GM18873 (cell line): ENCODE measurements at regions not wholly inside any gene's neighbourhood (a gene's known extent, or its start where the extent isn't known, plus 50 kb on each side); places are given as distances from the start of the nearest gene placed in this dataset.
"Not testable (repeated sequence)": the region's sequence is repeated elsewhere in the genome, so short reads cannot be mapped to it uniquely, and the experiment has no call there.

Experiments used
- ATAC-seq: cut with Tn5 transposase; IDR thresholded peaks from one replicate; pipeline ENCODE4 v1.9.1; 2021; ENCODE audit warnings: mild to moderate bottlenecking, moderate library complexity, moderate number of reproducible peaks; ENCODE audit not compliant: unreplicated experiment, low FRiP score

DNA sequence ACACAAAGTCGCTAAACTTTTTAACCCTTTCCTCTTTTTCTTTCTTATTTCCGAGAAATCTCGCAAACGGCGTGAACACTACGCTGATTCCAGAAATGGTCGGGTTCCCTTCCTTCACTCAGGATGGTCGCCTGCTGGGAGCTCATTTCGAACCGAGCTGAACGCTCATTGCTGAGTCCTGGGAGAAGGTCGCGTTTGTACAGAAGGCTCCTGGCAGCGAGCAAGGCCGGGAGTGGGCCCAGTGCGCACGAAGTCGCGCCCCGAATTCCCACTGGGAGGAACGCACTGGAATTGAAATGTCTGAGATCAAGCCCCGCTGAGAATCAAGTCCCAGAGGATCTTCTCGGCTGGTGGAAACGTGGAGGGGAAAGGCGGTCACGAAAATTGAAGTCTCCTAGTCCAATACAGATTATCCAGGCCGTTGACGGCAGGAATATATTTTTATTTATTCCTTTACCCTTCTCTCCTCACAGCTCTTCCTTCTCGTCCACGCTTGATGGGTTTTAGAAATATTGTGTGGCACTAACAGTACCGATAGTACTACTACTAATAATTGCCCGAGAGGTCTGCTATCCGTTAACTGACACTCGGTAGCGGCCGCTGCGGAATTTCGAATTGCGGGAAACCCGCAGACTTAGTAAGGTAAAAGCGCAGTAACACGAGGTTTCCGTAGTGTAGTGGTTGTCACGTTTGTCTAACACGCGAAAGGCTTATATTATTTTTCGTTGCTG lies 207.2 kb upstream of the ZNF184 start:
- no peak for ATAC-seq

DNA sequence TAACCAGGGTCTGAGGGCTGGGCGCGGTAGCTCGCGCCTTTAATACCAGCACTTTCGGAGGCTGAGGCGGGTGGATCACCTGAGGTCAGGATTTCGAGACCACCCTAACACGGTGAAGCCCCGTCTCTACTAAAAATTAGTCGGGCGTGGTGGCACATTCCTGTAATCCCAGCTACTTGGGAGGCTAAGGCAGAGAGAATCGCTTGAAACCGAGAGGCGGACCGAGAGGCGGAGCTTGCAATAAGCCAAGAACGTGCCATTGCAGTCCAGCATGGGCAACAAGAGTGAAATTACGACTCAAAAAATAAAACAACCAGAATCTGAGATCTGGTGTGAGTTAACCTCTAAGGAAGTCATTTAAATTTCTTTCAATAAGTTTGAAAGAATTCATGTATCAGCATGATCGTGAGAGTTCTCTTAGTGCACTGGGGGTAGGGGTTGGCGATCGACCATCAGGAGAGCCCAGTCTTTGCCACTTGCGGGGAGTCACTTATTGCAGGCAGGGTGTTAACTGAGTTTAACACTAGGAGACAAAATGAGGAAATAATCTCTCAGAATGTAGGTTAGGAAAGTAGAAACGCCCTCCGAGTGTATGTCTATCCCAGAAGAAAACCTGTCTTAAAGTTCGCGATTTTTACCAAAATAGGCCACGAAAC lies 206.5 kb upstream of the ZNF184 start:
- no peak for ATAC-seq

- ATAC-seq = no peak
Measured at GRCh38 chr6:27678469-27678868, 205.6 kb upstream of the ZNF184 start.

DNA sequence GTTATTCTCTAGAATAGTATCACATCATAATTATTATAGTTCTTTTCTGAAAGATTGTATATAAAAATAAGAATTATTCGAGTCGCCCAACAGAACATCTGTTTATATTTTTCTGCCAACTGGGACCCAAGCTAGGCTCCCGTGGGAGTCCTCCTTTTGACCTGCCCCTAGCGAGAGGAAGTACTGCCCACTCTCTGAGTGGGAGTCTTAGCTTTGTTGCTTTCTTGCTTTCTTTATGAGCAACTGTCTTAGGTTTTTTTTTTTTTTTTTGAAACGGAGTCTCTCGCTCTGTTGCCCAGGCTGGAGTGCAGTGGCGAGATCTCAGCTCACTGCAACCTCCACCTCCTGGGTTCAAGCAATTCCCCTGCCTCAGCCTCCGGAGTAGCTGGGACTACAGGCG lies 202.0 kb upstream of the ZNF184 start:
- ATAC-seq = no peak

GRCh38 chr6:27672113-27672799 lies 199.4 kb upstream of the ZNF184 start:
- no peak for ATAC-seq

DNA sequence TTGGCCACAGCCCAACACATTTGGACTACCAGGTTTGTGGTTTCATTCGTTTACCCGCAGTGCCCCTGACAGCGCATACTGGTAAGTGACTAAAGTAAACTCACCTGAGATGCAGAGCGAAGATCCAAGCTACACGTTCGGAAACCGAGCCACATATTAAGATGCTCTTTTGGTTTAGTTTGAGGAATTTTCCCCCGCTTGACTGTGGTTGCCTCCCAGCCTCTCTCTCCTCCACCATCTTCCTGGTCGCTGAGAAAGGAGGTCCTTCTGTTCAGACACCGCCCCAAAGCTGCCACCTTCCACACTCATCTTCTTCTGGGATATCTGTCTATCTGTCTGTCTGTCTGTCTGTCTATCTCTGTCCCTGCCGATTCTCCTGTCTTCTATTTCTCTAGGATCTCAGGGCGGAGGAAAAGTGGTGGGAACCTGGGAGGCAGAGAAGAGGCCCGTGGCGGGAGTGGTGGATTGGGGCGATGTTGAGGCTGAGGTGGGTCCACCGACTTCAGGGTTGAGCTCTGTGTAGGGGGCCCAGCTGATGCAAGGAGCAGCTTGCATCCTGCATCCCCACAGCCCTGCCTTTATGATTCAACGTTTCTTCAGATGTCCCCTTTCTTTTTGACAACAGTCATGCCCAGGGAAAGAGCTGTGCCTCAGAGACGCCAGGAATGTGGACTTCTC lies 196.9 kb upstream of the ZNF184 start:
- no peak for ATAC-seq

DNA sequence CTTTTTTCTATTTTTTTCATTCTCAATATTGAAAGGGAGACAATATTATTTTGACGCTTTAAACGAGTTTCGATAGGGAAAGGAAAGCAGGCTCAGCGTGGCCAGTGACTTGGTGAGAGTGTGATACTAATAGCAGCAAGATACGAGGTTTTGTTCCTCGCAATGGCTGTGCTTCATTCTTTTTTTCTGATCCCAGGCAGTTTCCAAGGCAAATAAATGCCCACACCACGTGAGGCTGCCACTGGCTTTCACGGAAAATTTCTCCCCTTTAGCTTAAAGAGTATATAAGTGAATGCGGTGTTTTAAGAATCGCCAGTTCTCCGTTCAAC lies 196.4 kb upstream of the ZNF184 start:
- no peak for ATAC-seq

GRCh38 chr6:27668442-27669294 lies 195.8 kb upstream of the ZNF184 start:
- no peak for ATAC-seq

DNA sequence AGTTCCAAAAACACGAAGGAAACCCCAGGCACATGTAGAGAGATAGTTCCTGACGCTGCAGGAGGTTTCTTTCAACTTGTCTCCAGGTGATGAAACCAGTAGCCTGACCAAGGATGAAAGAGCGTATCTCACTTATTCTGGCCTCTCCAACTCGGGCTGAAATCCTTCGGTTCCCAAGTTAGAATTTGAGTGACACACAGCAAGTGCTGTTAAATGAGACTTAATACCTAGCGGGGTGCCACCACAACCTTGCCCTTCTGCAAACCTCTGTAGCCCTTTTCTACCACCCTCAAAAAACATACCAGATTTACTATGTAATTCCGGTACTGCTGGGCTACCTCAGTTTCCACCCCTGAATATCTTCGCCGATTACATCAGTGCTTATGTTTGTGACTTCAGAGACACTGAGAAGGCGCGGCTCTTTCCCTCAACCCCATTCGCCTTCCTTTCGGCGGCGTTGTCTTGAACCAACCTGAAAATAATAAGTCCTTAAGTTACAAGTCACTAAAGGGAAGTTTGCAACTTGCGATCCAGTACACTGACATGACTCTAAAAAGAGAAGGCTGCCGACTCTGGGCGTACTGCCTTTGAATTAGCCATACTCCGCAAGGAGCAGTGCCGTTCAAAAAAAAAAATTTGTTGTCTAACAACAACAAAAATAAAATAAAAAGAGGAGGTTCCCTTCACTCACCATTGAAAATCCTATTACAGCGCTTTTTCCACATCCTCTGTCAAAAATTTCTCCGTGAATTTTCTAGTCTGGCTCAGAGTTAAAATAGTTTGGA lies 194.9 kb upstream of the ZNF184 start:
- ATAC-seq = no peak

GRCh38 chr6:27667016-27667656 lies 194.2 kb upstream of the ZNF184 start:
- no peak for ATAC-seq

DNA sequence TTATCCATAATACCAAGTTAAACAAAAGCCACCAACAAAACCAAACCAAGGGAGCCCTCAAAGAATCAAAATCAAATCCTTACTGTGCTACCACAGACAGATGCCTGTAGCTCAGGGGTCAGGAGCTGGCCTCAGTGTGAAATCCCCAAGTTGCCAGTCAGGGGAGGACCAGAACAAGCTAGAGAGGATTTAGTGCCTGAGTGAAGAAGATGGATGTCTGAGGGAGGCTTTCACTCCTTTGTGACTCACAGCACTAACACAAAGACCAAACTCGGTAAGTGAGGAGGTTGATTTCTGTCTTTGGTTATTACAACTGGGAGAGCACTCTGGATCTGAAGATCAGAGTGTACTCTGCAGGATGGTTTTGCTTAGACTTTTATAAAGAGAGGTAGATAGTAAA lies 189.9 kb upstream of the ZNF184 start:
- ATAC-seq = no peak

- ATAC-seq = not testable (repeated sequence)
Measured at GRCh38 chr6:27662212-27662611, 189.3 kb upstream of the ZNF184 start.

DNA sequence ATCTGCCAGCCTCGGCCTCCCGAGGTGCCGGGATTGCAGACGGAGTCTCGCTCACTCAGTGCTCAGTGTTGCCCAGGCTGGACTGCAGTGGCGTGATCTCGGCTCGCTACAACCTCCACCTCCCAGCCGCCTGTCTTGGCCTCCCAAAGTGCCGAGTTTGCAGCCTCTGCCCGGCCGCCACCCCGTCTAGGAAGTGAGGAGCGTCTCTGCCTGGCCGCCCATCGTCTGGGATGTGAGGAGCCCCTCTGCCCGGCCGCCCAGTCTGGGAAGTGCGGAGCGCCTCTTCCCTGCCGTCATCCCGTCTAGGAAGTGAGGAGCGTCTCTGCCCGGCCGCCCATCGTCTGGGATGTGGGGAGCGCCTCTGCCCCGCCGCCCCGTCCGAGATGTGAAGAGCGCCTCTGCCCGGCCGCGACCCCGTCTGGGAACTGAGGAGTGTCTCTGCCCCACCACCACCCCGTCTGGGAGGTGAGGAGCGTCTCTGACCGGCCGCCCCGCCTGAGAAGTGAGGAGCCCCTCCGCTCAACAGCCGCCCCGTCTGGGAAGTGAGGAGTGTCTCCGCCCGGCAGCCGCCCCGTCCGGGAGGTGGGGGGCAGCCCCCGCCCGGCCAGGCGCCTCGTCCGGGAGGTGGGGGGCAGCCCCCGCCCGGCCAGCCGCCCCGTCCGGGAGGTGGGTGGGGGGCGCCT lies 180.4 kb upstream of the ZNF184 start:
- ATAC-seq = not testable (repeated sequence)

DNA sequence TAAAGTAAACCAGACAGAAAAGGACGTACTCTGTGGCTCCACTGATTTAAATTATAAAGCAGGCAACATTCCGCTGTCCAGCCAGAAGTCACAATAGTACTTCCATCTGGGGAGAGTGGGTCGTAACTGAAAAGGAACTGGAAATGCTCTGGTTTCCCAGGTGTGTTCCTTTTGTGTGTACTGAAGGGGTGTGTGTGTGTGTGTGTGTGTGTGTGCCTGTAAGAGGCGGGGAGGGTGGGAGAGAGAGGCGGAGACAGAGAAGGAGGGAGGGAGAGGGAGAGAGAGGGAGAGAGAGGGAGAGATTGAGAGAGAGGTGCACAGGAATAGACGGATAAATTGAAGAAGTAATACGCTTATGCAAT lies 178.4 kb upstream of the ZNF184 start:
- ATAC-seq = no peak

GRCh38 chr6:27650620-27651370 lies 177.9 kb upstream of the ZNF184 start:
- ATAC-seq = no peak

DNA sequence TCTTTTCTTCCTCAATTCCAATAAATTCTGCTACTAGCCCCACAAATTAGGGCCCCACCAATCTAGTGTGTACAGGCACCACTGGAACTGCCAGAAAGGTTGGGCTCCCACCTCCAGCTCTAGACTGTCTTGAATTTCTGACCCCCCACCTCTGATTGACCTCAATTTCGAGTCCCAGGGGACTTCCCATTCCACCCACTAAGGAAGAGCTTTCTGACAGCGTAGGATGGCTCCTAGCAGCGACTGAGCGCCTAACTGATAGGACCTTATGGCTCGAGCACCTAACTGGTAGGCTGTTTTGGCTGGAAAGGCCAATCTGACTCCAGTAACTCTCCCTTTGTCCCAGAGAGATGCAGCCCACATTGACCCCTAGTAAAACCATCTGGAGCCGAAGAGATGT lies 171.6 kb upstream of the ZNF184 start:
- ATAC-seq = no peak

DNA sequence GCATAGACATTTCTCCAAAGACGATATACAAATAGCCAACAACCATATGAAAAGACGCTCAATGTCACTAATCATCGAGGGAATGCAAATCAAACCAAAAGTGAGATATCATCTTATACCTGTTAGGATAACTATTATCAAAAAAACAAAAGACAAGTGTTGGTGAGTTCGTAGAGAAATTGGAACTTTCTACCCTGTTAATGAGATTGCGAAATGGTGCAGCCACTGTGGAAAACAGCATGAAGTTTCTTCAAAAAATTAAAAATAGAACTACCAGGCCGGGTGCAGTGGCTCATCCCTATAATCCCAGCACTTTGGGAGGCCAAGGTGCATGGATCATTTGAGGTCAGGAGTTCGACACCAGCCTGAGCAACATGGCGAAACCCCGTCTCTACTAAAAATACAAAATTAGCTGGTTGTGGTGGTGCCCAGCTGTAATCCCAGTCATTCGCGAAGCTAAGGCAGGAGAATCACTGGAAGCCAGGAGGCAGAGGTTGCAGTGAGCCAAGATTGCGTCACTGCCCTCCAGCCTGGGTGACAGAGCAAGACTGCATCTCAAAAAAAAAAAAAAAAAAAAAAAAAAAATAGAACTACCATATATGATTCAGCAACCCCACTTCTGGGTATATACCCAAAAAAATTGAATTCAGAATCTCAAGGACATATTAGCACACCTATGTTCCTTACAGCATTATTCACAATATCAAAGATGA lies 170.0 kb upstream of the ZNF184 start:
- no peak for ATAC-seq
